Glomerular visceral epithelial cell (primary cell): ENCODE measurements at regions not wholly inside any gene's neighbourhood (a gene's known extent, or its start where the extent isn't known, plus 50 kb on each side); places are given as distances from the start of the nearest gene placed in this dataset.

Experiments used
- DNase-seq: peaks from one replicate; pipeline ENCODE4 v3.0.0-alpha.2; 2016; ENCODE audit errors: extremely low spot score

DNA sequence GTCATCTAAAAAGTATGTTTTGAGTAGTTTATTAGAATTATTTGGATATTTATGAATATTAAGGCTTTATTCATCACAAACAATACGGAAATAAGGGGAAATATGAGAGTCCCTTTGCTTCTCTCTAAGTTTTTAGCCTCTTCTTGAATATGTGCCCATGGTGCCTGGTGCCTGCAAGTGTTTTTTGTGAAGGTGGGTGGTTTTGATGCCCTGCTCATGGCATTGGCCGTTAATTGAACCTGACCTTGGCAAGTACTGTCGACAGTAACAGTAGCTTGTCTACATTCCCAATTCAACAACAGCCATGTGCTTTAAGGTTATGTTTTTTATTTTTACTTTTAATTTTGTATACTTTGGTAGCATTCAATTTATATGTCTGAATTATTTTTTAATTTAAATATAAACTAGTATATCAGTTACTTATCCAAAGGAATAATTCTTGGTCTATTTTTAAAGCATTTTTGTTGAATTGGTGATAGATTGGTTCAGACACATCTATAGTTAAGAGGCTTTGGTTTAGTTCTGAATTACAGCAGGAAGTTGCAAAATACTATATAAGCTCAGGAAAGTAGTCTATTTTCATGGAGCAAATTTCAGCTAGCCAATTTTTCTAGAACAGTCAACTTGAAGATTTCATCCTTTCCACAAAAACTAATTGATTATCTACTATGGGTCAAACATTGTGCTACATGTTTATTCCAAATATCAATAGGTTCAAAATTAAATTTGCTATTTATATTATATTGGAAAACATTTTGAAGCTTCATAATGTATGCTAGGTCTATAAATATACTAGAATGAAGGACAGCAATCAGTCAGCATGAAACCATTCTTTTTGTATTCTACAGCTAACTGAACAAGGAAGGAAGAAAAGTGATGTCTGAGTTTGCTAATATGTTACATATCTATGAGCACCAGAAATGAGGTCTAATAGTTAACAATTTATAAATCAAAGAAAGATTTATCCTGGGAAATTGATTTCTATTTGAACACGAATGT lies 184.4 kb downstream of the MRPL39 start:
- no peak for DNase-seq

DNA sequence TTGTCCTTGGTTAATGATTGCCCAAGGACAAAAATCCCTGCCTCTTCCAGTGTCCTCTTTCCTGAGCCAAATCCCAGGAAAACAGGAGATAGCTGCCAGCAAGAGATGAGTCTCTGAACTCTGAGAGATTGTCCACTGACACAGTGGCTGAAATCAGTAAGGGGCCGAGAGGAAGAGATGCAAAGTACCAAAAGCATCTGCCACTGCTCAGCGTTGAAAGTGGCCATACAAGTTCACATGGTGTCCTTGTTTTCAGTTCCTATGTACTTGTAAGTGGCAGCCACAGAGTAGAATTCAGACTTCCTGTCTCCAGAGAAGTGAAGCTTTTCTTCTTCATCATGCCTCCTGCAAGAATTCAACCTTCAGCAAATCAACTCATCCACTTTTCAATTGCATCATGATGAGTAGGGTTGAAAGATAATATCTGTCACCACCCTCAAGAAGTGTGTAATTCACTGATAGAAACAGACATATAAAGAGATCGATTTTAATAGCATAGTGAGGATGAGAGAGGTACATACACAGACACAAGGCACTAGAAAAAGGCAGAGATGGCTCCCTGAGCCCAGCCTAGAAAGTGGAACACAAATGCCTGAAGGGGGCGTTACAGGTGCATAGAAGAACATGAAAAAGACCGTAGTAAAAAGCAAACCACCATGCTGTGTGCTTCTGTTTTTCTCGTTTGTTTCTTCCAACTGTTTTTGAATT lies 185.8 kb downstream of the MRPL39 start:
- peak; percentile 58 for DNase-seq

DNA sequence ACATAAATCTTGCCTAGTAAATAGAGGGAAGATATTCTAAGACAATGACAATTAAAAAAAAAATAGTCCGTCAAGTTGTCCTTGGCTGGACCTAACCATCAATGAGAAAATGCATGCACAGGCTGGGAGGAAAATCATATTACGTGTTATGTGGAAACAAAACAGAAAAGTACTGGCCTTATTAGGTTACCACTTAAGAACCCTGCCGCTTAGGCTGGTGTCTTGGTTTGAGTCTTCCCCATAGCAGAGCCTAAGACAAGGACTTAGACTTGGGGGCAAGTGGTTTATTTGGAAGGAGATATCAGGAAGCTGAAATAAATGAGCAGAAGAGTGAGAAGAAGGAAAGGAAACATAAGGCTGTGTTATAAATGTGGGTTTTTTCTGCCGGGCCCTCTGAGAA lies 186.4 kb downstream of the MRPL39 start:
- no peak for DNase-seq

DNA sequence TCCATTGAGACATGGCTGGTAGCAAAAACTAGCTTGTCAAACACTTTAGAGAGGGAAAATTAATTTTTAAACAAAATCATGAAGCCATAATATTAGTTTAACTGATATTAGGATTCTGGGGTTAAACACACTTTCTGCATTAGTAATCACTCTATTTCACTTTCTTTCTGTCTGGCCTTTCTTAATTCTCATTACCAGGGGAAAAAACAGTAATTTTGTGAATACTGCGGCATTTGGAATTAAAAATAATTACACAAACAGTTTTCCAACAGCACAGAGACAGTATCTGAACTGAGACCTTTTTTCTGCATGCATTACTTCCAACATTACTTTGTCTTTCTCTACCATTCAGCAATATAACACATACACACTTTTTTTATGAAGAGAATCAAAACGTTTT lies 190.6 kb downstream of the MRPL39 start:
- no peak for DNase-seq

DNA sequence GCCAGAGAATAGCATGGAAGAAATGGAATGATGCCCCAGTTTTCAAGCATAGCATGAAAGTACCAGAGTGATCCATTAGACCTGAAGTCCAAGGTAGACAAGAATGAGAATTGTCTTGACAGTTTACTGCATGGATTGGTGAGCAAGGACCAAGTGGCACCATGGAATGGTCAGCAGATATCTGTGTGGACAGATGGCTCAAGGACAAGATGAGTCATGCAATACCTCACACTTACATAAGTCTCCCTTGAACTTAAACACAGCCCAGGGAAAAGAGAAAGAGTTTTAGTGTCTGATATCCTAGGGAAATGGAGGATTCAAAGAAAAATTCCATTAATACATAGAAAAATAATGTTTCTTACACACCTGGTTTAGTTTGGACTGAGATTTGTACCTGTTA lies 195.2 kb downstream of the MRPL39 start:
- DNase-seq: peak; percentile 5

DNA sequence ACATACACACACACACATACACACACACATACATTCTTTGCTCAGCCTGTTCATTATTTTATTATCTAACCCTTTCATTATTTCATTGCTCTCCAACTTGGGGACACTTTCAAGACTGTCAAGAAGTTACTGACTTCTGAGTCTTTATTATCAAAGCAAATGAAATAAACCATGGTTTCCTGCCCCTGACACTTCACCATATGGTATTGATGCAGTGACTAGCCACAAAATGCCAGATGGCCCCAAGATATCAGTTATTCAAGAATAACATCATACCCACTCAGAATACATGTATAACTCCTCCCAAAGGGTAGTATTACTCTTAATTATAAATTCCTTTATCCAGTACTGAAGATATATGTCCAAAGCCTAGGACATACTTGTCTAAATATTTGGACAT lies 197.3 kb downstream of the MRPL39 start:
- DNase-seq: no peak

DNA sequence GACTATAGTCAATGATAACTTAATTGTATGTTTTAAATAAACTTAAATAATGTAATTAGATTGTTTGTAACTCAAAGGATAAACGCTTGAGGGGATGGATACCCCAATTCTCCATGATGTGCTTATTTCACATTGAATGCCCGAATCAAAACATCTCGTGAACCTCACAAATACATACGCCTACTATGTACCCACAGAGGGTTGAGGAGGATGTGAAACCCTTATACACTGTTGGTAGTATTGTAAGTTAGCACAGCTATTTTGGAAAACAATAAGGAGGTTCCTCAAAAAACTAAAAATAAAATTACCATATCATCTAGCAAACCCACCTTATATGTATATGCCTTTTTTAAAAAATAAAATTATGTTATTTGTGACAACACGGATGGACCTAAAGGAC lies 198.6 kb downstream of the MRPL39 start:
- DNase-seq: no peak

DNA sequence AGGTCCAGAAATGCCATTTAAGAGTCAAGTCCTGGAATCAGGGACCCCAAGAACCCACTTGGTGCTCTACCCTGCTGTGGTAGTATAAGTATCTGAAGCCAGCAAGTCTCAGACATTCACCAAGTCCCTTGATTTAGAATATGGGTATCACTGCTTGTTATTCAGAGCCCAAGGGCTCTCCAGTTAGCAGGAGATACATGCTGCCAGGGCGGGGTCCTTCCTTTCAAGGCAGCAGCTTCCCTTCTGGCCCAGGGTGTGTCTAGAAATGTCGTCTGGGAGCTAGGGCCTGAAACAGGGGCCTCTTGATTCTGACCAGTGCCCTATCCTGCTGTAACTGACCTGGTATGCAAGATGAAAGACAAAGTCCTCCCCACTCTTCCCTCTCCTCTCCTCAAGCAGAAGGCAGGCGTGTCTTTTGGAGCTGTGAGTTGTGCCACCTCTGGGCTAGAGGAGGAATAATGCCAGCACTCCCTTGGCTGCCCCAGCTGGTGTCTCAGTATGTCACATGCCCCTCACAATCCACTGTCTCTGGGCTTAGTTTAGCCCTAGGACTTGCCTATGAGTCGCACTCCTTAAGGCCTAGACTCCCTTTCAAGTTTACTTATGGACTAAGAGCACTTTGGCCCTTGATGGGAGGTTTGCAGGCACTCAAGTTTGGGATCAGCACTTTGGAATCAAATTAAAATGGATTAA lies 200.2 kb downstream of the MRPL39 start:
- DNase-seq: no peak

DNA sequence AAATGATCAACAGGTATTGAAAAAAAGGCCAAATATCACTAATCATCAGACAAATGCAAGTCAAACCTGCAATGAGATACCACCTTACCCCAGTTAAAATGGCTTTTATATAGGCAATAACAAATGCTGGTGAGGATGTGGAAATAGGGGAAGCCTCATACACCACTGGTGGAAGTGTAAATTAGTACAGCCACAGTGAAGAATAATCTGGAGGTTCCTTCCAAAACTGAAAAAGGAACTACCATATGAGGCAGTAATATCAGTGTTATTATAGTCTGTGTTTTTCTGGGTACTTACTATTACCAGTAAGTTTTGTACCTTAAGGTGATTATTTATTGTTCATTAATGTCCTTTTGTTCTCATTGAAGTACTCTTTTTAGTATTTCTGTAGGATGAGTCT lies 201.3 kb downstream of the MRPL39 start:
- DNase-seq: no peak

DNA sequence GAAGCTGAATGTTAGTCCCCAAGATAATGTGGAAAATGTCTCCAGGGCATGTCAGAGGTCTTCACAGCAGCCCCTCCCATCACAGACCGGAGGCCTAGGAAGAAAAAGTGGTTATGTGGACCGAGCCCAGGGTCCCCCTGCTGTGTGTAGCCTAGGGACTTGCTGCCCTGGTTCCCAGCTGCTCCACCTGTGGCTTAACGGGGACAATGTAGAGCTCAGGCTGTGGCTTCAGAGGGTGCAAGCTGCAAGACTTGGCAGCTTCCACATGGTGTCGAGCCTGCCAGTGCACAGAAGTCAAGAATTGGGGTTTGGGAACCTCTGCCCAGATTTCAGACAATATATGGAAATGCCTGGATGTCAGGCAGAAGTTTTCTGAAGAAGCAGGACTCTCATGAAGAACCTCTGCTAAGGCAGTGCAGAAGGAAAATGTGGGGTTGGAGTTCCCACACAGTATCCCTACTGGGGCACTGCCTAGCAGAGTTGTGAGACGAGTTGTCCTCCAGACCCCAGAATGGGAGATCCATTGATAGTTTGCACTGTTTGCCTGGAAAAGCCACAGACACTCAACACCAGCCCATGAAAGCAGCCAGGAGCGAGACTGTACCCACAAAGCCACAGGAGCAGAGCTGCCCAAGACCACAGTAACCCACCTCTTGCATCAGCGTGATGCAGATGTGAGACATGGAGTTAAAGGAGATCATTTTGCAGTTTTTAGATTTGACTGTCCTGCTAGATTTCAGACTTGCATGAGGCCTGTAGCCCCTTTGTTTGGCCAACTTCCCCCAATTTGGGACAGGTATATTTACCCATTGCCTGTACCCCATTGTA lies 204.9 kb downstream of the MRPL39 start:
- DNase-seq: no peak

DNA sequence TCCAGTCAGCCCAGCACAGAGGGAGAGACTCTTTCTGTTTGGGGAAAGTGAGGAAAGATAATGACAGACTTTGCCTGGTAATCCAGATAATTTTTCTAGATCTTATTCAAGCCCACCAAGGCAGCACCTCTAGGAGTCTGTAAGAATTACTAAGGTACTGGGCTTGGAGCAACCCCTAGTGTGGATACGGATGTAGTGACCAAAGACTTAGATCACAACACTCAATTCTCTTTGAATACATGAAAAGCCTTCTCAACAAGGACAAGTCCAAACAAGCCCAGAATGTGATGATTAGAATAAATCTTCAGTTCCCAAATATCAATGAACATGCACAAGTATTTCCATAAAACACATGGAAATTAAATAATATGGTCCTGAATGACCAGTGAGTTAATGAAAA lies 206.9 kb downstream of the MRPL39 start:
- no peak for DNase-seq

DNA sequence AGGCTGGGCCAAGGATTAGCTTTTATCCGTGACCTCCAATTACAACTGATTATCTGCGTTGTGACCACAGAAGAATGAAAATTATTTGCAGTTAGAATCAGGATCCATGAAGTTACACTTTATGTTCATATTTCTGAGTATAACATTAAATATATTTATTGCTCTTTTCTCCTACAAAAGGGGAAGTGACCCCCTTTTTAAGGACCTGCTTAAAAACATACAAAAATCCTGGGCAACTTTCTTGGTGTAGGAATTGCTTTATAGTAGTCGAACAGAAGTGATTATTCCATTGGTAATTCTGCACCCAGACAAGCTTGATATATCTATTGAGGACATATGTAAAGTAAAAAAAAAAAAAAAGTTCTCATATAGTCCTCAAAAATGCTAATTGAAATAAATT lies 208.7 kb downstream of the MRPL39 start:
- no peak for DNase-seq

DNA sequence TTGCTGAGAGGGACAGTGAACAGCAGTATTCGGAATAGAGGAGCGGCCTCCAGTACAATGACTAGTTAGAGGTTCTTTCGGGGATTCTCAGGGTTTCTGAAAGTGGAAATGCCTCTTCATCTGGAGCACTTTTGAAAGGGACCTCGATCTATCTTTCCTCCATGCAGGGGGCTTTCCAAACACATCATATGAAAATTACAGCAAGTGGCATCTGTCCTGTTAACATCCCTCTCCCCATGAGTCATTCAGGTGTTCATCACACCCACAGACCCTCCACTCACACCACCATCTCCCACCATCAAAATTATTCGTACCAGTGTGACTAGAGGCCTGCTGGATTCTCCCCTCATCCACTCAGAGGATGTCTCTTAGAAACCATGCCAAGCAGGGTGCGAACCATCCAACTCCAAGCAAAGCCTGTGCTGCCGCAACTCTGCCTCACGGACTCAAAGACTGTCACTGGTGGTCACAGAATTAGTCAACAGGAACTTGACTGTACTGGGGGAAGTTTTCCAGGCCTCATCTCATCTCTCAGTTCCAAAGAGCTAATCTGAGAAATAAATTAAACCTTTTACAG lies 211.1 kb downstream of the MRPL39 start:
- DNase-seq: no peak

DNA sequence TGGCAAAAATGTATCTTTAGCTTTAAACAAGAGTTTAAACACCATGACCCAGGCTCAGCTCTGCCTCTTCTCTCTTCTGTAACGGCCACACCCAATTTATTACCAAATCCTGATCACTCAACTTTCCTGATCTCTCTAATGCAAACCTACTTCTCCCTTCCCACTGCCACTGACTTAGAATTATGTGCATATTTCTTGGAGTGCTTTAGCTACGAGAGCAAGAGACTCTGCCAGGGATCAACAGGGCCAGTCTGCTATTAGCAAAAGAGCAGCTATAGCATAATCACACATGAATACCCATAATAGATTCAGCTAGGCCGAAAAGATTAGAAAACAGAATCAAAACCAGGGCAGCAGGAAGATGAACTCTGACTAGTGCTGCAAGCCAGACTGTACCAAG lies 215.5 kb downstream of the MRPL39 start:
- no peak for DNase-seq

DNA sequence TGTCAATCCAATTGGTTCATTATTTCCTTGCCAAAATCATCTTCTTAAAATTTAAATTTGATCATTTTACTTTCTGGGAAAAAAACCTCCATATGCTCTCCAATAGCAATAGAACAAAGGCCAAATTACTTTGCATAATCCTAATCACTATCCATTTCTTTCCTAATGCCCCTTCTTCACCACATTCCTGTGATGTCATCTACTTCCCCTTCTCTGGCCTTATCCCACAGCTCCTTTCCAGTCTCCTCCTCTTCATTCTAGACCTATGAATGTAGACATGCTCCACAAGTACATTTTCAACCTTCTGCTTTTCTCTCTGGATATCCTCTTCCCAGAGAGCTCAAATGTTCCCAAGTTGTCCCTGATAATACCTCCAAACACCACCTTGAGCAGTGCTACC lies 216.6 kb downstream of the MRPL39 start:
- no peak for DNase-seq

DNA sequence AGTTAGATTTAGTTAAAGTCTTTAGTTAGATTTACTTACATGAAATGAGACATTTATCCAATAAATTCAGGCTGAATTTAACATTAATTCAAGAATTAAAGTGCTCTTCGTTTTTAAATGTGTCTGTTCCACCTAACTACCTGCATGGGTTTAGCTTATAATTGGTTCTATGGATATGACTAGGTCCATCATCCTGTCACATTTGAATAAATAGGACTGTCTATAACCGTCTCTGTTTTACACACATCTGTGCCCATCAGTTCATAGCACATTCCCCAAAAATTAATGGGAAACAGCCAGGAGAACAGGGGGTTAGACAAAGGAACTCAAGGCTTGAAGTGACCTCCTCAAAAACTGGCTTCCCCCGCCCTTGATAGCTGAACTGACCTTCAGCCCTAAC lies 219.6 kb downstream of the MRPL39 start:
- DNase-seq: no peak

DNA sequence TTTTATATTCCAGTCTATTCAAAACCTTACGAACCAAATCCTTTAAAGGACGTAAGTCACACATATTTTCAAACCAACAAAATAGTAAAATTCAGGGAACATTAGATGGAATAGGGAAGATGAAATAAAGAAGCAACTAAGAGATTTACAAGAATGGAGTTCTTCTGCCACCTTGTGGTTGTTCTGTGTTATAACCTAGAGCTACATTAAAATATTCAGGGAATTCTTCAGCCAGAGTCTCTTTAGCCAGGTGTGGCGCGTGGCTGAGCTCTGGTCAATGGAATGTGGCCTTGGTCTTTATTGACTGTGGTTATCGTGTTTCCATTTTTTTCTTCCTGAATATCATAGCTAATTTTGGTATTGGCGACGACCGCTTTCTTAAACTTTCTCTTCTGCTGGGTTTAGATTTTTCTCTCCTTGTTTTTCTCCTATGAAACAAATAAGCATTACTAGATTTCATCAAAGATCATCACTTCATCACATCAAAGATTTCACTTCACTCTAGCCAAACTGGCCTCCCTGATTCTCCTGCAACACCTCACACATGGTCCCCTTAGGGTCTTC lies 221.3 kb downstream of the MRPL39 start:
- DNase-seq: peak; percentile 67

DNA sequence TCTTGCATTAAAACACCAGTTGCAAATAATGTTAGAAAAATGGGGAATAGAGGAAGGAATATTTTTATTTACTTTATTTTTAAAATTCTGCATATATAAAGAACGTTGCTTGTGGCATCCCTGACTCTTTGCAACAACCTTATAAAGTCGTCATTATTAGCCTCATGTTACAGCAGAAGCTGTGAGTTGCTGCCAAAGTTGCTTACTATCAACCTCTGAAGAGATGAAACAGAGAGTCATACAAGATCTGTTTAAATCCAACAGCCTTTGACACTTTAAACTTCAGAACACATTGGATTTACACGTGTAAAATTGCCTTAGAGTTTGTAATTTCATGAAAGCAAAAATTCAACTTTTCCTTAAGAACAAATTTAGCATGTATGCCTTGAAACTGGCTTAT lies 221.9 kb downstream of the MRPL39 start:
- DNase-seq: no peak

DNA sequence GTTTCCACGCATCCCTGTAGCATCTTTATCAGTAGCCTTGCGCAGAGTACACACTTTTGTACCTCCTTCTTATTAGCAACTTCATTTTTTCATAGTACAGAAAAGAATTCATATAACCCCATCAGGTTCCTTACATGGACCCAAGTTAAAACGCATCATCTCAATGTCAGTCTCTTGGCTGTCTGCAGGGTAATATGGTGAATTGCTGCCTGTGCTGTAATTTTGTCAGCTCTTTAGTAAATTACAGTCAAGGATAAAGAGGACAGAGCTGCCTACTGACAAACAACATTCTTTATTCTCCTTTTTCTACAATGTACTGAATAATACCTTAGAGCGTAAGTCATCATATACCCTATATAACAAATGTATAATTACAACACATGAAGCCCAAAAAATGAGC lies 222.5 kb downstream of the MRPL39 start:
- DNase-seq: no peak

DNA sequence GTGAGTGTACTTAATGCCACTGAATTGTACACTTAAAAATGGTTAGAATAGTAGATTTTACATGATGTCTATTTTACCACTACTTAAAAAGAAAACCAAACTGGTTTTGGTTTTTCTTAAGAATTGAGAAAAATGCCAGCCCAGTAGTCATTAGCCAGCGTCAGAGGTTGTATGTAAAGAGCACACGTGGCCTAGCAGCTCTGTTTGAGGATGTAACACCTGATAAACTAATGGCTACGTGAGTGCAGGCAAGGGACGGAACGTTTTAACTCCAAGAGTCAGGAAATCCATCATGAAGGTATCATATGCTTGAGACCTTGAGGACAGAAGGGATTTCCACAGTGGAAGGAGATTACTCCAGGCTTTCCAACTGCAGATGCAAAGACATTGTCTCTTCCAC lies 223.7 kb downstream of the MRPL39 start:
- DNase-seq: no peak

DNA sequence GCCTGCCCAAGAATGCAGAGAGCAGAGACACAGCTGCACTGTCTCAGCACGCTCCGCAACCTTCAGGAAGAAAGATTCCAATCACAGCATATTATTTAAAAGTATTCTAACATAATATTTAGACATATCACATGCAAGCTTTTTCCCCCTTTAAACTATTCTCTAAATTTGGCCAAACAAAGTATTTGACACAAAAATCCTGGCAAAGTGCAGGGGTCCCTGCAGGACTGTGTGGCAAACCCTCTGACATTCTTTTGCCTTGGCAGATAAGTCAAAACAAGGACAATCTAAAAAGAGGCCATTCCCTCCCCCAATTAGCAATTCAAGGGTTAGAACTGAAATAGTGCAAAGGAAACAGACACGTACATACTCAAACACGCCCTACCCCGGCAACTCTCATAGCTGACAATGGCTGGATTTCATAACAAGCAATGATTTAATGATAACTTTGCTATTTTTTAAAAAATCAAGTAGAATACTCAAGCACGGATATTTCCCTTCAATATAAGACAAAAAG lies 225.3 kb downstream of the MRPL39 start:
- DNase-seq: no peak
